ENCODE measurements at regions not wholly inside any gene's neighbourhood (a gene's known extent, or its start where the extent isn't known, plus 50 kb on each side); places are given as distances from the start of the nearest gene placed in this dataset.
"Not testable (repeated sequence)": the region's sequence is repeated elsewhere in the genome, so short reads cannot be mapped to it uniquely, and the experiment has no call there.

DNA sequence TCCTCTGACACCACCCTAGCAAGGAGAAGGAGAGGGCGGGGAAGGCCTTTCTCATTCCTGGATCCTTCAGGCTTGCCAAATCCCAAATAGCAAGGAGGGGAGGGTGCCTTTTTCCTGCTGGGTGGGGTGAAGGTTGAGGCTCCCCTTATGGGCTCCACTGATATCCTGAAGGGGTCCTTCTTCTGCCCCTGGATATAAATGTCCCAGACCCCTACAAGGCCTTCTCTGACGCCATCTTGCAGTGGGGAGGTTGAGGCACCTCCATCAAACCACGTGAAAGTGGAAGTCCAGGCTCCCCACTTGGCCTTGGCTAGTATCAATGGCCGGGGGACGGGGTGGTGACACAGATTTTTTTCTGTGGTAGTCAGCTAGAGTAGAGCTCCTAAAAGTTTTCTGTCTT, 371.3 kb downstream of the GLRX3 start:
- H3K4me3 Mint-ChIP-seq: no peak overlapping the region
- no peaks in the 10 kb centered on the region for H3K4me1 Mint-ChIP-seq (ENCODE audit: low read depth)
- intact Hi-C loops (cut with micrococcal nuclease): no loop called here
- H3K9me3 Mint-ChIP-seq: no peaks in the 10 kb centered on the region
- no peak overlapping the region for H3K27ac Mint-ChIP-seq
- H3K36me3 Mint-ChIP-seq (ENCODE audit: low read depth): no peaks in the 10 kb centered on the region
- H3K27me3 Mint-ChIP-seq: no peaks in the 10 kb centered on the region

DNA sequence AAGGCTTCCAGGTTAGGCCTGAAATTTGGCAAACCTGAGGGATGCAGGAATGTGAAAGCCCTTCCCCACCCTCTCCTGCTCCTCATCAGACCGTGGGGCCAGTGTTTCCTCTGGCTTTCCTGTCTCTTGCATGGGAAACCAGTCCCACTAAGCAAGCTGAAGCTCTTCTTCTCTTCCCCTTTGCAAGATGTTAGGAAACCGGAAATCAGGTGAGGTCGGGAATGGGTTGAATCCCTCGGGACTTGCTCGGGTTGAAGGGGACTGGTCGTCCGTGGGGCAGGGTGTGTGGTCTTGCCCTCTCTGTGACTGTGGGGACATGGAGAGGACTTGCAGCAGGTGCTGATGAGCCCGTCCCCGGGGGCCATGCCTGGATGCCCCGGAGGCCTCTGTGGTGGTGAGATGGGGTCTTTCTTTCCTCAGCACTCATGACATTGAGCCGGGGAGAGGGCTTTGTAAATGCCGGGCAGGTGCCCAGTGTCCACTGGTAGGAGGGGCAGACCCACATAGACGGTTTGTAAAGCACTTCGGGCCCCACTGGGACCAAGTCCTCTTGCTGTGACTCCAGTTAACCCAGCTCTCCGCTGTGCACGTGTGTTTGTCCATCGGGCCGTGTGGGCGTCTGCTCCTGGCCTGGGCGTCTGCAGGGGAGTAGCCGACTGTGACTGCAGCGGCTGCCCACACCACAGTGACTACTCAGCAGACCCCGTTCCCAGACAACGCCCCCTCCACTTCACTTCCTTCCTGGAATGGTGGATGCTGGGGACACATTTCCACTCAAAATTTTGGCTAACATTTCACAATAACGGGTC, 373.9 kb downstream of the GLRX3 start:
- Mint-ChIP-seq H3K36me3 (ENCODE audit: low read depth) (no peaks in the 10 kb centered on the region), H3K4me3 (no peak overlapping the region), H3K4me1 (ENCODE audit: low read depth) (no peaks in the 10 kb centered on the region), H3K27ac (no peak overlapping the region), H3K27me3 (no peaks in the 10 kb centered on the region), H3K9me3 (no peaks in the 10 kb centered on the region)
- intact Hi-C loops (cut with micrococcal nuclease): no loop called here

DNA sequence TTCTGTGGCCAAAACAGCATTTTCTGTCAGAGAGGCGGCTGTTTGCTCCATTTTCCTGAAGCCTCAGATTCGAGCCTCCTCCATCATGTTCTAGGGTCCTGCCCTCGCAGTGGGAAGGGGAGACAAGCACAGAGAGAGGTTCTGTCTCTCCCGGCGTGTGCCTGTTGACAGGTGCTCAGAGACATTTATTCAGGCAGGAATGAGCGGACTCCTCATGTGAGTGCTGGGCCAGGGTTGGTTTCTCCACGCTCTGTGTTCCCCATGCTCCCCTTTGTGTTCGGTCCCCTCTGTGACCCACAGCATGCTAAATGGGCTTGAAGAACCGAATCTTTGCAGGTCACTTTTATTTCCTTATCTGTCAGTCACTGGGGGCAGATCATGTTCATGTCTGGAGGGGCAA, 374.6 kb downstream of the GLRX3 start:
- Mint-ChIP-seq H3K27ac (no peak overlapping the region), H3K4me1 (ENCODE audit: low read depth) (no peaks in the 10 kb centered on the region), H3K36me3 (ENCODE audit: low read depth) (no peaks in the 10 kb centered on the region), H3K9me3 (no peaks in the 10 kb centered on the region), H3K27me3 (no peaks in the 10 kb centered on the region), H3K4me3 (no peak overlapping the region)
- intact Hi-C loops (cut with micrococcal nuclease): no loop called here

DNA sequence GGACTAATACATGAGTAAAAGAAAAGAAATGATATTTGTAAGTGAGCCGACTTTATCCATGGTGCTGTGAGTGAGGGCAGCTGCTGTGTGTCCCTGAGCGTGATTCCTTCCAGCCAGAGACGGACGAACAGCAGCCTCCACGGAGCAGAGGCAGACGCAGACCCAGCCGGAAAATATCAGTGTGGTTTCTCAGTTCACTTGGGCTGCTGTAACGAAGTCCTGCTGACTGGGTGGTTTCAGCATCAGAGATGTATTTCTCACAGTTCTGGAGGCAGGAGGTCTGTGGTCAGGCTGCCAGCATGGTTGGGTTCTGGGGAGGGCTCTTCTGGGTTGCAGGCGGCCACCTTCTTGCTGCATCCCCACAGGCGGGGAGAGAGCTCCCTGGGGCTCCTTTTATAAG, 375.6 kb downstream of the GLRX3 start:
- Mint-ChIP-seq H3K9me3 (no peaks in the 10 kb centered on the region), H3K4me1 (ENCODE audit: low read depth) (no peaks in the 10 kb centered on the region), H3K36me3 (ENCODE audit: low read depth) (no peaks in the 10 kb centered on the region), H3K27ac (no peak overlapping the region), H3K27me3 (no peaks in the 10 kb centered on the region), H3K4me3 (no peak overlapping the region)
- intact Hi-C loops (cut with micrococcal nuclease): no loop called here

DNA sequence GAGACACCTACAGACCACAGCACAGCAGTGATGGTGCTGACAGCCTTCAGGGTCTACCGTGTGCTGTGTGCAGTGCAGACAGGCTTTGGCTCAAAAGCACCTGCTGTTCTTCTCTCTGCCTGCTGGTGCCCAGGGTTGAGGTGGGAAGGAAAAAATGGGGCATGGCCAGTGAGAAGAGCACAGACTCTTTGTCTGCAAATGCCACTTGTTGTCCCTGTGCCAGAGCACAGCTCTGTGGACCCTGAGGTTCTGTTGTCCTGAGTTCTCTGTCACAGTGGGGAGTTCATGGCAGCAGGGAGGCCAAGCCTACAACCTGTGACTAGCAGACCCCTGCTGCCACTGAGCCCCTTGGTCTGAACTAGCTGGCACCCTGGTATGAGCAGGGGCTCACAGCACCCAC, 376.7 kb downstream of the GLRX3 start:
- no peaks in the 10 kb centered on the region for H3K36me3 Mint-ChIP-seq (ENCODE audit: low read depth)
- H3K27ac Mint-ChIP-seq: no peak overlapping the region
- H3K4me1 Mint-ChIP-seq (ENCODE audit: low read depth): no peaks in the 10 kb centered on the region
- no peaks in the 10 kb centered on the region for H3K27me3 Mint-ChIP-seq
- peaks cover 10% of the 10 kb centered on the region for H3K9me3 Mint-ChIP-seq
- intact Hi-C loops (cut with micrococcal nuclease): no loop called here
- no peak overlapping the region for H3K4me3 Mint-ChIP-seq

DNA sequence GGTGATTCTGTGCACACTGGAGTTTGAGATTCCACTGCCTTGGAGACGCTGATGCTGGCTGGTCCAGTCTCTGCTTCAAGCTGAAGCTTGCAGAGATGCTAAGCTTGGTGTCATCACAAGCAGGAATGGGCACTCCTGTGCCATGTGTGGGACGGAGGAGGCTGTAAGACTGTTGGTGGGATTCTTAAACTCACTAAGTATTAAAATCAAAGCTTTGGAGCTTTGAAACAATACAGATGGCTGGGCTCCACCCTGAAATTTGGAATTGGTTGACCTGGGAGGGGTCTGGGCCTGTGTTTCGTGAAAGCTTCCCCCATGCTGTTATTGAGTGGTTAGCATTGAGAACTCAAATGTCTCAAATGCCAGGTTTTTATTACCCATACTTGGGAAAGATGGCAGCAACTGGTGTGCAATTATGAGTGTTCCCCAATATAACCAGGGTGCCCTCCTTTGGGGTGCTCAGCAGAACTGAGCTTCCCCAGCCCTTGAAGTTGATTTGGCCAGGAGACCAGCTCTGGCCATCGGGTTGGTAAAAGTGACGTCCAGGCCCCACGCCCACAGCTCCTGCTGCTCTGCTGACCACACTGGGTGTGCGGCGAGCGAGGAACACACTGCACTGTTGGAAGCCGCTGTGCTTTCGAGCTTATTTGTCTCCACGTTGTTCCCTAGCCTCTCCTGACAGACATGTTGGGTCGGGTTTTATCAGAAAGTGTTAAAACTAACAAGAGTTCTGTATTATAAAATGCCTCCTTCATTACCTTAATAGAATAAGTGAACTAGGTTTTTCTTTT, 377.7 kb downstream of the GLRX3 start:
- Mint-ChIP-seq H3K4me3 (no peak overlapping the region), H3K27ac (no peak overlapping the region), H3K36me3 (ENCODE audit: low read depth) (no peaks in the 10 kb centered on the region), H3K27me3 (no peaks in the 10 kb centered on the region), H3K4me1 (ENCODE audit: low read depth) (no peaks in the 10 kb centered on the region), H3K9me3 (peaks cover 17% of the 10 kb centered on the region)
- intact Hi-C loops (cut with micrococcal nuclease): no loop called here

DNA sequence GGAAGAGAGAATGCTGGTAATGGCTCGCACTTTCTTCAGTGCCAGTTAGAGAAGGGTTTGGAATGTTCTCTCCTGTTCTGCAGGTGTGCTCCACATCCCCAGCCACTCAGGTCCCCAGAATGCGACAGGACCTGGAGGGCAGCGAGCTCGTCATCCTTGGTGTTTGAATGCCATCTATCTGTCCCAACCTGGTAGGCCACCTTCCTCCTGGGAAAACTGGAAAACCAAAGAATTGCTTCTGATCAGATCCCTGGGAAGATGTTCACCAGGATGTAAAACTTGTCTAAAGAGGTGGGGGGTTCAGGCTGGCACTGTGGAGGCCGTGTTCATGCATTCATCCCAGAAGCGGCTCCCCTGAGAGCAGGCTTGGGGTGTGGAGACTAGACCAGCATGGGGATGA, 379.5 kb downstream of the GLRX3 start:
- intact Hi-C loops (cut with micrococcal nuclease): no loop called here
- H3K27me3 Mint-ChIP-seq: no peaks in the 10 kb centered on the region
- H3K4me3 Mint-ChIP-seq: no peak overlapping the region
- no peak overlapping the region for H3K27ac Mint-ChIP-seq
- no peaks in the 10 kb centered on the region for H3K36me3 Mint-ChIP-seq (ENCODE audit: low read depth)
- H3K9me3 Mint-ChIP-seq: peaks cover 29% of the 10 kb centered on the region
- H3K4me1 Mint-ChIP-seq (ENCODE audit: low read depth): no peaks in the 10 kb centered on the region

DNA sequence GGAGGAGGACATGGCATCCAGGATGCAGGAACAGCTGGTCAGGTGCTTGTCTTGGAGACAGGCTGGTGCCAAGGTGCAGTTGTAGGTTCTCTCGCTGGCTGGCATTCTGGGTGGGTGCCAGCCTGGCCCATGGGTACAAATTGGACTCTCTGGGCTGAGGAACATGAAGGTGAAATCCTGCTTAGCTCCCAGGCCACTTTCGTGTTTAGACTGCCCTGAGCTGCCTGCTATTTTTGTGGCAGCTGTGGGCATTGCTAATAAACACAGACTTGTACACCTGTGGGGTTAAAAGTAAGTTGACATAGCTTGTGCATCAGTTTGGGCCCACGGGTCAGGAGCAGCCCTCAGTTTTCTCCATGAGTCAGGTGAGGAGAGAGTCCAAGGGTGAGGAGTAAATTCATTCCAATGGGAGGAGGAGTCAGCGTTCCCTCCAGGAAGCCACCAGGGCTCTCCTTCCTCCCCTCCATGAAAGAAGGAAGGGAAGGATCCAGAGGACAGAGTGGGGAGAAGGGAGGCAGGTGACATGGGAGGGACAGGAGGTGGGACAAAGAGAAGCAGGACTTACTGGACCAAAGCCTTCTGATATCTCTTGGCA, 380.0 kb downstream of the GLRX3 start:
- no peaks in the 10 kb centered on the region for H3K36me3 Mint-ChIP-seq (ENCODE audit: low read depth)
- no peak overlapping the region for H3K4me3 Mint-ChIP-seq
- no peaks in the 10 kb centered on the region for H3K27me3 Mint-ChIP-seq
- H3K9me3 Mint-ChIP-seq: peaks cover 29% of the 10 kb centered on the region
- no peaks in the 10 kb centered on the region for H3K4me1 Mint-ChIP-seq (ENCODE audit: low read depth)
- H3K27ac Mint-ChIP-seq: no peak overlapping the region
- intact Hi-C loops (cut with micrococcal nuclease): no loop called here

DNA sequence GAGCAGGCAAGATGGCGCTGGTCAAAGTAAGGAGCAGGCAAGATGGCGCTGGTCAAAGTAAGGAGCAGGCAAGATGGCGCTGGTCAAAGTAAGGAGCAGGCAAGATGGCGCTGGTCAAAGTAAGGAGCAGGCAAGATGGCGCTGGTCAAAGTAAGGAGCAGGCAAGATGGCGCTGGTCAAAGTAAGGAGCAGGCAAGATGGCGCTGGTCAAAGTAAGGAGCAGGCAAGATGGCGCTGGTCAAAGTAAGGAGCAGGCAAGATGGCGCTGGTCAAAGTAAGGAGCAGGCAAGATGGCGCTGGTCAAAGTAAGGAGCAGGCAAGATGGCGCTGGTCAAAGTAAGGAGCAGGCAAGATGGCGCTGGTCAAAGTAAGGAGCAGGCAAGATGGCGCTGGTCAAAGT, 382.7 kb downstream of the GLRX3 start:
- H3K4me1 Mint-ChIP-seq (ENCODE audit: low read depth); intact Hi-C loops (cut with micrococcal nuclease); H3K4me3 Mint-ChIP-seq; H3K36me3 Mint-ChIP-seq (ENCODE audit: low read depth); H3K27ac Mint-ChIP-seq; H3K27me3 Mint-ChIP-seq: not testable (repeated sequence)
- H3K9me3 Mint-ChIP-seq: peaks cover 29% of the 10 kb centered on the region

DNA sequence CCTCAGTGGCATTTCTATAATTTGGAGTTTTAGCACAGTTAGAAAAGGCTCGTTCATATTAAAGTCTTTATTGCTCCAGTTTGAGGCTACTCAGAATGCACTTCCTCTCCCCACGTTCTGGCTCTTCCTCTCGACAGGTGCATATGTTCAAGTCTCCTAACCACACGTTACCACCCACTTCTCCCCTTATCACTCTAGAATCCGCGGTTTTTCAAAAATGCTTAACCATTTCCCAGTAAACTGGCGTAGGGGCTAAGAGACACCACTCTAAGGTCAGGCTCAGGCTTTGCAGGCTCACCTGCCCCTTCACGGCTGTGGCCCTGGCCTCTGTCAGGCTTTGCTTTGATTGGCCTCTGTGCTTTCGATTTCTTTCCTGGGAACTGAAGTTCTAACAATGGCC, 383.6 kb downstream of the GLRX3 start:
- Mint-ChIP-seq H3K27me3 (peaks cover 2% of the 10 kb centered on the region), H3K27ac (no peak overlapping the region), H3K36me3 (ENCODE audit: low read depth) (no peaks in the 10 kb centered on the region), H3K4me1 (ENCODE audit: low read depth) (no peaks in the 10 kb centered on the region), H3K4me3 (no peak overlapping the region), H3K9me3 (peaks cover 29% of the 10 kb centered on the region)
- intact Hi-C loops (cut with micrococcal nuclease): no loop called here

DNA sequence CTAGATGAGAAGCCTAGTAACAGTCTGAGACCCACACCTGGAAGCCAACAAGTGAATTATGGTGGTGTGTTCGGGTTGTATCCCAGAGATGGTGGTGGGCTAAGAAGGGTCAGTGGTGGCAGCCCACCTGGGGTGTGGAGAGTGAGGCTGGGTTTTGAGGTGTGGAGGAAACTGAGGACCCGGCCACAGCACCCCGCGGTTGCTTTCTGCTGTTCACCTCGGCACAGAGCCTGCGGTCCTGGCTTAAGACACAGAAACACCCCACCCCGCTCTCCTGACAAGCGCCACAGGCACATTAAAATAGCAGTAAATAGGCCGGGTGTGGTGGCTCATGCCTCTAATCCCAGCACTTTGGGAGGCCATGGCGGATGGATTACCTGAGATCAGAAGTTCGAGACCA, 395.1 kb downstream of the GLRX3 start:
- Mint-ChIP-seq H3K27ac (no peak overlapping the region), H3K4me1 (ENCODE audit: low read depth) (no peaks in the 10 kb centered on the region), H3K9me3 (no peaks in the 10 kb centered on the region), H3K4me3 (no peak overlapping the region), H3K27me3 (no peaks in the 10 kb centered on the region), H3K36me3 (ENCODE audit: low read depth) (no peaks in the 10 kb centered on the region)
- intact Hi-C loops (cut with micrococcal nuclease): no loop called here

DNA sequence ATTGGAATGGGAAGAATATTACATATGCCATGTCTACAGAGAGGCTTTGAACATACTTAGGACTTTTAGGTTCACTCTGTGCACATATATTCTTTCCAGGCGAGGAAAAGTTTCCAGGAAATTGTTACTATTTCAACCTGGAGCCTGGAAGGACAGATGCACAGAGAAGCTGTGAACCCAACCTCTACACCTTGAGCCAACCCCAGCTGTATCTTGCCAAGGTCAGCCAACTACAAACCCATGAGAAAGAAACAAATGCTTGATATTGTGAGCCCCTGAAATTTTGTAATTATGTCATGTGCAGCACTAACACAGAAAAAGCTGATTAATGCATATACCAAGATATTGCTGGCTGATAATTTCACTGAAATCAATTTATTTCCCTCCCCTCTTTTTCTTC, 404.9 kb downstream of the GLRX3 start:
- intact Hi-C loops (cut with micrococcal nuclease): no loop called here
- Mint-ChIP-seq H3K4me3 (no peak overlapping the region), H3K36me3 (ENCODE audit: low read depth) (no peaks in the 10 kb centered on the region), H3K4me1 (ENCODE audit: low read depth) (no peaks in the 10 kb centered on the region), H3K9me3 (no peaks in the 10 kb centered on the region), H3K27ac (no peak overlapping the region), H3K27me3 (no peaks in the 10 kb centered on the region)

DNA sequence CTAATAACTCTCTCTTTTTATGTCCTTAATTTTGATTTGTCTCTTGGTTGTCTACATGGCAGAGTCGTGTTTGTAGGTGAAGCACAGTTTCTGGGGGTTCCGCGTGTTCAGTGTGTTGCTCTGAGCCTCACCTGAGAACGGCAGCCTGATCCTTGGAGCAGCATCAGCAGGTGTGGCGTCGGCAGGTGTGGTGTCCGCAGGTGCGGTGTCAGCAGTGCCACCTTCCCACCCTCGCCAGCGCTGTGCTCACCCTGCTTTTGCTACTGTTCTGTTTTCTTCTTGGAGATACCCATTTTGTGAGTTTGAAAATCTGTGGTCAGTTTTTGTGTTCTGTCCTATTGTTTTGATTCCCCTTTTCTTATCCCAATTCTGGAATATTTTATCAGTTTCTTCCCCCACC, 406.6 kb downstream of the GLRX3 start:
- no peaks in the 10 kb centered on the region for H3K4me1 Mint-ChIP-seq (ENCODE audit: low read depth)
- H3K9me3 Mint-ChIP-seq: no peaks in the 10 kb centered on the region
- no peak overlapping the region for H3K4me3 Mint-ChIP-seq
- intact Hi-C loops (cut with micrococcal nuclease): no loop called here
- H3K36me3 Mint-ChIP-seq (ENCODE audit: low read depth): no peaks in the 10 kb centered on the region
- no peak overlapping the region for H3K27ac Mint-ChIP-seq
- no peaks in the 10 kb centered on the region for H3K27me3 Mint-ChIP-seq

DNA sequence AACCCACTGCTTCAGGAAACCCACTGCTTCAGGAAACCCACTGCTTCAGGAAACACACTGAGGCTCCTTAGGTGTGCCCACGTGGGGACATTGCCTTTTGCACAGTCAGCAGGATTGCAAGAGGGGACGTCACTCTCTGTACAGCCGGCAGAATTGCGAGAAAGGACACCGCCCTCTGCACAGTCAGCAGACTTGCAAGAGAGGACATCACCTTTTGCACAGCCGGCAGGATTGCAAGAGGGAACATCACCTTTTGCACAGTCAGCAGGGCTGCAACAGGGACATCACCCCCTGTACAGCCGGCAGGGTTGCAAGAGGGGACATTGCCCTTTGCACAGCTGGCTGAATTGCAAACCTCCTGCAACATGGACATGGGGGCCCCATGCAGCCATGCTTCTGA, 407.6 kb downstream of the GLRX3 start:
- no peaks in the 10 kb centered on the region for H3K4me1 Mint-ChIP-seq (ENCODE audit: low read depth)
- H3K27me3 Mint-ChIP-seq: no peaks in the 10 kb centered on the region
- H3K27ac Mint-ChIP-seq: no peak overlapping the region
- no peaks in the 10 kb centered on the region for H3K36me3 Mint-ChIP-seq (ENCODE audit: low read depth)
- H3K9me3 Mint-ChIP-seq: no peaks in the 10 kb centered on the region
- H3K4me3 Mint-ChIP-seq: no peak overlapping the region
- intact Hi-C loops (cut with micrococcal nuclease): no loop called here

Data from dendritic cell treated with granulocyte-macrophage colony-stimulating factor and Interleukin-4, amounts not matched to agents 40 ng/mL and 50 ng/mL, for 4 days (primary cell).